ENCODE measurements at regions not wholly inside any gene's neighbourhood (a gene's known extent, or its start where the extent isn't known, plus 50 kb on each side); places are given as distances from the start of the nearest gene placed in this dataset.

DNA sequence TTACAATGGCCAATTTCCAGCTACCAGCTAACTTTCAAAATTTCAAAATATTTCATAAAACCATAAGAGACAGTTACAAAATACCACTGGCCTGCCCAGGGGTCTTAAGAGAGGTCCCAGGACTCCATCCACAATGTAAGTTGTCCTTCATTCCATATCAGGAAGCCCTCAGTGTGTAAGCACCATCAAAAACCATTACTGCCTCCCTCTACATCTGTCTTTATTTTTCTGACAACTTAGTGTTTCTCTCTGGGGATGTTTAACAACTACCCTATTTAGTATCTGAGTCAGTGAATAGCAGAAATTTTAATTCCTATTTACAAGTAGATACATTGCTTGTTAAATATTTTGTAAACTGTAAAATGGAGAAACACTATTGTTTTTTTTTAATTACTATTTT is 339.3 kb upstream of the ADAMTS5 start:
- DNase-seq = no peak
- Histone ChIP-seq H3K27me3 (no peaks in the 10 kb centered on the region), H3K27ac (peak overlapping the region in 1 of 4 donors; percentile 19), H3K36me3 (no peaks in the 10 kb centered on the region), H3K9me3 (no peaks in the 10 kb centered on the region), H3K4me3 (no peak overlapping the region), H3K4me1 (no peaks in the 10 kb centered on the region)
- TF ChIP-seq, protein P1, sequence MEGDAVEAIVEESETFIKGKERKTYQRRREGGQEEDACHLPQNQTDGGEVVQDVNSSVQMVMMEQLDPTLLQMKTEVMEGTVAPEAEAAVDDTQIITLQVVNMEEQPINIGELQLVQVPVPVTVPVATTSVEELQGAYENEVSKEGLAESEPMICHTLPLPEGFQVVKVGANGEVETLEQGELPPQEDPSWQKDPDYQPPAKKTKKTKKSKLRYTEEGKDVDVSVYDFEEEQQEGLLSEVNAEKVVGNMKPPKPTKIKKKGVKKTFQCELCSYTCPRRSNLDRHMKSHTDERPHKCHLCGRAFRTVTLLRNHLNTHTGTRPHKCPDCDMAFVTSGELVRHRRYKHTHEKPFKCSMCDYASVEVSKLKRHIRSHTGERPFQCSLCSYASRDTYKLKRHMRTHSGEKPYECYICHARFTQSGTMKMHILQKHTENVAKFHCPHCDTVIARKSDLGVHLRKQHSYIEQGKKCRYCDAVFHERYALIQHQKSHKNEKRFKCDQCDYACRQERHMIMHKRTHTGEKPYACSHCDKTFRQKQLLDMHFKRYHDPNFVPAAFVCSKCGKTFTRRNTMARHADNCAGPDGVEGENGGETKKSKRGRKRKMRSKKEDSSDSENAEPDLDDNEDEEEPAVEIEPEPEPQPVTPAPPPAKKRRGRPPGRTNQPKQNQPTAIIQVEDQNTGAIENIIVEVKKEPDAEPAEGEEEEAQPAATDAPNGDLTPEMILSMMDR (IDR thresholded peaks at IDR 0.05) = no peak
- no peak for TF ChIP-seq POLR2A (IDR thresholded peaks at IDR 0.05)

DNA sequence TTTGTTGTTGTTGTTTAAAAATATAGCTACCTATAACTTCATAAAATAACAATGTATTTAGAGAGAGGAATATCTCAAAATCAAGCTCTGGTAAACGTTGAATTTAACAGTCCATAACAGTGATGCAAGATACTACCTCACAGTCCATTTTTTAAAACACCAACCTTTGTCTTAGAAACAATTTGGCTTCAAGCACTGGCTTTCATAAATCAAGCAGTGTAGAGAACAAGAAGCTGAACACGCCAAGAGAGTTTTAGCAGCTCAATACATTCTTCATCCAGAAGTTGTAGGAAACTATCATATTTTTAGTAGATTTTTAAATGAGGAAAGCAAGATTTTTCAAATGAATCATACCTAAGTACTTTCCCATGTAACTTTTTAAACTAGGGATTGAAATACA is 334.3 kb upstream of the ADAMTS5 start:
- DNase-seq = no peak
- no peaks in the 10 kb centered on the region for H3K27me3 ChIP-seq
- TF ChIP-seq, protein P1 (IDR thresholded peaks at IDR 0.05) = no peak
- no peaks in the 10 kb centered on the region for H3K36me3 ChIP-seq
- no peaks in the 10 kb centered on the region for H3K9me3 ChIP-seq
- no peaks in the 10 kb centered on the region for H3K4me1 ChIP-seq
- no peak overlapping the region for H3K27ac ChIP-seq
- H3K4me3 ChIP-seq = no peak overlapping the region

DNA sequence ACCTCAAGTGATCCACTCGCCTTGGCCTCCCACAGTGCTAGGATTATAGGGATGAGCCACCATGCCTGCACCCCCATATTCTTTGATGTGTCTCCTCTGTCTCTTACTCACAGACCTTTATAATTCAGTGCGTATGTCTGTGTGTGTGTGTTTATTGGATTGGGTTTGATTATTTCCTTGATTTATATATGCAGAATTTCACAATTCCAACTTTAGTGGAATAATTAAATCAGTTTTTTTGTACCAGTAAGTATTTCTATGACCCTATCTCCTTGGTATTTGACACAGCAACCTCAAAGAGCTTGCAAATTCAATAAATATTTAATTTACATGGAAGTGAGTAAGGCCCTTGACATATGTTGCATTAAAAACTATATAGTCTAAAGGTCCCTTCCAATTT is 333.9 kb upstream of the ADAMTS5 start:
- Histone ChIP-seq H3K9me3 (no peaks in the 10 kb centered on the region), H3K36me3 (no peaks in the 10 kb centered on the region), H3K27ac (no peak overlapping the region), H3K4me3 (no peak overlapping the region), H3K4me1 (no peaks in the 10 kb centered on the region), H3K27me3 (no peaks in the 10 kb centered on the region)
- no peak for DNase-seq
- no peak for TF ChIP-seq POLR2A (IDR thresholded peaks at IDR 0.05)
- TF ChIP-seq, protein P1 (IDR thresholded peaks at IDR 0.05) = no peak

DNA sequence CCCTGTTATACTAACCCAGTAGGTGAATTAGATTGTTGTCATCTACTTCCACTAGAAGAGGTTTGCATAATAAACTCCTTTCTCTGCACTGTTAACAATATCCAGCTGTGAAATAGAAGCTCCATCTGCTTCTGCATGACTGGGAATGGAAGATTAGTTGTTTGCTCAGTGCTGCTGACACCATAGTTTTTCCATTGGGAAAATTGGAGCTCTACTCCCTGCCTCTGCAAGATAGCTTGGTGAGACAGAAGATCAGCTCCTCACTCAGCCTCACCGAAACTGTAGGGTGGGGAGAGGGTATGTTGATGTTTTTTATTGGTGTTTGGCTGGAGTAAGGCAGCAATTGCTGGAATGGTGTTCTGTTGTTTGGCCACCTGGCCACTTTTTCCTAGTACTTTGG is 331.6 kb upstream of the ADAMTS5 start:
- no peaks in the 10 kb centered on the region for H3K36me3 ChIP-seq
- H3K4me1 ChIP-seq = no peaks in the 10 kb centered on the region
- DNase-seq = no peak
- no peaks in the 10 kb centered on the region for H3K9me3 ChIP-seq
- H3K4me3 ChIP-seq = no peak overlapping the region
- no peak for TF ChIP-seq POLR2A (IDR thresholded peaks at IDR 0.05)
- TF ChIP-seq, protein P1 (IDR thresholded peaks at IDR 0.05) = no peak
- no peak overlapping the region for H3K27ac ChIP-seq
- H3K27me3 ChIP-seq = no peaks in the 10 kb centered on the region

DNA sequence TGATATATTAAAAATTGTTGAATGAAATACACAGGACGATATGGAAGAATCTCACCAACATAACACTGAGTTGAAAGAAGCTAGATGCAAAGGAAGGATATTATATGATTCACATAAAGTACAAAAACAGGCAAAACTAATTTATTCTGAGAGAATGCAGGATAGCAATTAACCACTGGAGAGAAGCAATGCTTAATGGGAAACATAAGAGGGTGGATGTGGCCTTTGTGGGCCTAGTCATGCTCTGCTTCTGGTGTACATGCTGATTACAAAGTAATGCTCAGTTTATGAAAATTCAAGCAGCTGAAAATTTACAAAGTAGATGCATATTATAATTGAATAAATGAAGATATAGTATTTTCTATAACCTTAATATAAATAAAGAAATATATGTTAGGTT is 326.4 kb upstream of the ADAMTS5 start:
- no peak for TF ChIP-seq POLR2A (IDR thresholded peaks at IDR 0.05)
- H3K27me3 ChIP-seq = no peaks in the 10 kb centered on the region
- H3K4me1 ChIP-seq = no peaks in the 10 kb centered on the region
- DNase-seq = no peak
- H3K9me3 ChIP-seq = no peaks in the 10 kb centered on the region
- no peak overlapping the region for H3K4me3 ChIP-seq
- H3K27ac ChIP-seq = no peak overlapping the region
- H3K36me3 ChIP-seq = no peaks in the 10 kb centered on the region

DNA sequence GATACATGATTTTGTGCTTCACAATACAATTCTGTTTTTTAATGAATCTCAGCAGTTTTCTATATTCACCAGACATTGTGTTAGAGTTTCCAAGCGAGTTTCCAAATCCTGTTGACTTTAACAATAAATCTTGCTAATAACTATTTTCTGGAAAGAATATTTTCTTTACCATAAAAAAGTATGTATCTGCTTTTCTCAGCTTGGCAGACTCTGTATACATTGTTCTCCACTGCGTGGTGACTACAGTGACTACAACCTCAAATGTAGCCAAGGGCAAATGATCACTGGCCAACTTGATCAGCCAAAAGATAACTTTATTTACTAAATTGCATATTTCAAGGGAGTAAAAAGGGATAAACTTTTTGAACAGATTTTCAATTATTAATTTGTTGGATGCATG is 325.9 kb upstream of the ADAMTS5 start:
- H3K9me3 ChIP-seq = no peaks in the 10 kb centered on the region
- DNase-seq = no peak
- no peaks in the 10 kb centered on the region for H3K4me1 ChIP-seq
- H3K36me3 ChIP-seq = no peaks in the 10 kb centered on the region
- TF ChIP-seq, protein P1 (IDR thresholded peaks at IDR 0.05) = no peak
- no peak for TF ChIP-seq POLR2A (IDR thresholded peaks at IDR 0.05)
- H3K4me3 ChIP-seq = no peak overlapping the region
- H3K27me3 ChIP-seq = no peaks in the 10 kb centered on the region
- no peak overlapping the region for H3K27ac ChIP-seq
